Neutrophil (primary cell): ENCODE measurements at regions not wholly inside any gene's neighbourhood (a gene's known extent, or its start where the extent isn't known, plus 50 kb on each side); places are given as distances from the start of the nearest gene placed in this dataset.

Experiments used
- H3K27ac ChIP-seq: fragments of 200-600 bp; sonication (generic); 2 replicates; pipeline ENCODE4 v1.5.1; 2016; ENCODE audit warnings: mild to moderate bottlenecking, moderate library complexity
- H3K27me3 ChIP-seq: fragments of 200-600 bp; sonication (generic); 2 replicates; pipeline ENCODE4 v1.6.0; 2016; ENCODE audit warnings: mild to moderate bottlenecking
- H3K36me3 ChIP-seq: fragments of 200-600 bp; sonication (generic); 2 replicates; pipeline ENCODE4 v1.5.1; 2017
- H3K4me1 ChIP-seq, 2 experiments: fragments of 200-600 bp in 1 of 2; sonication (generic) in 1 of 2; 1 replicate in 1 of 2; 2 replicates in 1 of 2; pipeline versions ENCODE4 v1.5.1 to v1.6.1; 2013 to 2016; ENCODE audit warnings: low read depth in 1 of 2, low read length in 1 of 2, mild to moderate bottlenecking in 1 of 2, moderate library complexity in 1 of 2; ENCODE audit not compliant: control insufficient read depth in 1 of 2, insufficient read depth in 1 of 2
- H3K4me3 ChIP-seq, 2 experiments: fragments of 200-600 bp in 1 of 2; sonication (generic) in 1 of 2; 1 replicate in 1 of 2; 2 replicates in 1 of 2; pipeline ENCODE4 v1.5.1; 2013 to 2016; ENCODE audit warnings: low read depth in 1 of 2, low read length in 1 of 2, mild to moderate bottlenecking in 1 of 2, moderate library complexity in 1 of 2
- H3K9me3 ChIP-seq: fragments of 200-600 bp; sonication (generic); 2 replicates; pipeline ENCODE4 v1.5.1; 2016
- TF ChIP-seq, protein P1 (sequence below): fragments of 200-600 bp; sonication (generic); IDR thresholded peaks from 2 replicates; pipeline ENCODE4 v1.5.1; 2016; ENCODE audit warnings: antibody characterized with exemption

- H3K36me3 ChIP-seq: no peaks in the 10 kb centered on the region
- H3K27me3 ChIP-seq: no peaks in the 10 kb centered on the region
- H3K9me3 ChIP-seq: no peaks in the 10 kb centered on the region
- H3K4me3 ChIP-seq: no peak overlapping the region
- no peaks in the 10 kb centered on the region for H3K4me1 ChIP-seq
- TF ChIP-seq, protein P1, sequence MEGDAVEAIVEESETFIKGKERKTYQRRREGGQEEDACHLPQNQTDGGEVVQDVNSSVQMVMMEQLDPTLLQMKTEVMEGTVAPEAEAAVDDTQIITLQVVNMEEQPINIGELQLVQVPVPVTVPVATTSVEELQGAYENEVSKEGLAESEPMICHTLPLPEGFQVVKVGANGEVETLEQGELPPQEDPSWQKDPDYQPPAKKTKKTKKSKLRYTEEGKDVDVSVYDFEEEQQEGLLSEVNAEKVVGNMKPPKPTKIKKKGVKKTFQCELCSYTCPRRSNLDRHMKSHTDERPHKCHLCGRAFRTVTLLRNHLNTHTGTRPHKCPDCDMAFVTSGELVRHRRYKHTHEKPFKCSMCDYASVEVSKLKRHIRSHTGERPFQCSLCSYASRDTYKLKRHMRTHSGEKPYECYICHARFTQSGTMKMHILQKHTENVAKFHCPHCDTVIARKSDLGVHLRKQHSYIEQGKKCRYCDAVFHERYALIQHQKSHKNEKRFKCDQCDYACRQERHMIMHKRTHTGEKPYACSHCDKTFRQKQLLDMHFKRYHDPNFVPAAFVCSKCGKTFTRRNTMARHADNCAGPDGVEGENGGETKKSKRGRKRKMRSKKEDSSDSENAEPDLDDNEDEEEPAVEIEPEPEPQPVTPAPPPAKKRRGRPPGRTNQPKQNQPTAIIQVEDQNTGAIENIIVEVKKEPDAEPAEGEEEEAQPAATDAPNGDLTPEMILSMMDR: no peak
- H3K27ac ChIP-seq: no peak overlapping the region
Measured at GRCh38 chr9:28650327-28650726, 1077.0 kb upstream of the C9orf72 start.

DNA sequence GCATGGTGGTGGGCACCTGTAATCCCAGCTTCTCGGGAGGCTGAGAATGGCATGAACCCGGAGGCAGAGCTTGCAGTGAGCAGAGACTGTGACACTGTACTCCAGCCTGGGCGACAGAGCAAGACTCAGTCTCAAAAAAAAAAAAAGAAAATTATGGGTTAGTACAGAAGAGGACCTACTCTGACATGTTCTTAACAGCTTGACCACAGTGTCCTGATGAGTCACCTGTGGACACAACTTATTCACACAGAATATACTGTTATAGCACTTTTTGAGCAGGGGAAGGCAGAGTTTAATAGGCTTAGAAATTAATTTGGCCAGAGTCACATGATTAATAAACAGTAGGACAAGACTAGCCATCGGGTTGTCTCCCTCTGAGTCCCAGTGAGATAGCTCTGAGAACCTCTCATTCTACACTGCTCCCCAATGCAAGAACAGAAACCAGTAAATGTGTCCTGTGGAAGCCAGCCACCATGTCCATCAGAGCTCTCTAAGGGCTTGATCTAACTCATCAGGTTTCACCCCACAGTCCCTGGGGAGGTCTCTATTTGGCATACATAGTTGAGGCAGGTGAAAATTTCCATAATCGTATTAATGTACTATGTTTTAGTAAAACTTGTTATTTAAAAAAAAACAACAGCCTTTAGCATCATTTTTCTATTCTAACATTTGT lies 1077.9 kb upstream of the C9orf72 start:
- TF ChIP-seq, protein P1: no peak
- no peaks in the 10 kb centered on the region for H3K9me3 ChIP-seq
- no peak overlapping the region for H3K27ac ChIP-seq
- H3K4me3 ChIP-seq: no peak overlapping the region
- H3K27me3 ChIP-seq: no peaks in the 10 kb centered on the region
- no peaks in the 10 kb centered on the region for H3K36me3 ChIP-seq
- no peaks in the 10 kb centered on the region for H3K4me1 ChIP-seq

- Histone ChIP-seq H3K27me3 (no peaks in the 10 kb centered on the region), H3K4me1 (no peaks in the 10 kb centered on the region), H3K4me3 (no peak overlapping the region), H3K9me3 (no peaks in the 10 kb centered on the region), H3K36me3 (no peaks in the 10 kb centered on the region), H3K27ac (no peak overlapping the region)
- TF ChIP-seq, protein P1: no peak
Measured at GRCh38 chr9:28653216-28653615, 1079.9 kb upstream of the C9orf72 start.

DNA sequence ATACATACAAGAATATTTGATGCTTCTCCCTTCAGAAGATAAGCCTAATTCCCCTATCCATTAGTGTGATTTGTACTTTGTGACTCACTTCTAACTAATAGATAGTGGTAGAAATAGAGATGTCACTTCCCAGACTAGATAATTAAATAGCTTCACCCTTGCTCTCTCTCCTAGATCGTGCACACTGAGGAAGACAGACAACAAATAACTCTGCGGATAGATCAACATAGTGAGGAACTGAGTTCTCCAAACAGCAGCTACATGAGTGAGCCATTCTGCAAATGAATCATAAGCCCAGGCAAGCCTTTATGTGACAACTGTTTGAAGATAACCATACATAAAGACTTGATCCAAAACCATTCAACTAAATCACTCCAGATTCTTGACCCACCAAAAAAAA lies 1083.4 kb upstream of the C9orf72 start:
- Histone ChIP-seq H3K4me1 (no peaks in the 10 kb centered on the region), H3K27me3 (no peaks in the 10 kb centered on the region), H3K9me3 (no peaks in the 10 kb centered on the region), H3K4me3 (no peak overlapping the region), H3K36me3 (no peaks in the 10 kb centered on the region), H3K27ac (no peak overlapping the region)
- TF ChIP-seq, protein P1: no peak

DNA sequence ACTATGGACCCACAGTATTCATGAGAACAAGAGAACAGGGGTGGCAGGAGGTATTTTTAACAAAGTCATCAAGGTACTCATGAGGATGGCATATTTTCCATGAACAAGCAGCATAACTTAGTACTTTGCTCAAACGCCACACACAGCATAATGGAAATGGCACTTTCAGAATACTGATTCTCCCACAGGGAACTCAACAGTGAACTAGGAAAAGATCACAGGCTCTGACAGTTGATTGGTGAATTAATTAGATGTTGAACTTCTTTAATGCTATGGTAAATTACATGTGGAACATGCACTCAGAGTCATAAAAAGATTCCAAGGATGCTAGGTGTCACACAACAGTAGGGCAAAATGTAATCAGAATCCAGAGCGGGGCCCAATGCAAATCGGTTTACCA lies 1088.6 kb upstream of the C9orf72 start:
- no peak overlapping the region for H3K27ac ChIP-seq
- no peaks in the 10 kb centered on the region for H3K9me3 ChIP-seq
- TF ChIP-seq, protein P1: no peak
- H3K36me3 ChIP-seq: no peaks in the 10 kb centered on the region
- H3K27me3 ChIP-seq: no peaks in the 10 kb centered on the region
- H3K4me1 ChIP-seq: no peaks in the 10 kb centered on the region
- no peak overlapping the region for H3K4me3 ChIP-seq
